Mesendoderm (in vitro differentiated cells): ENCODE measurements at regions not wholly inside any gene's neighbourhood (a gene's known extent, or its start where the extent isn't known, plus 50 kb on each side); places are given as distances from the start of the nearest gene placed in this dataset.

Source experiments
- DNase-seq: peaks from one replicate; pipeline ENCODE4 v3.0.0; 2013
- H2AK5ac ChIP-seq: 2 replicates; pipeline ENCODE4 v1.6.1; 2013; ENCODE audit warnings: low read length, inconsistent platforms
- H2BK120ac ChIP-seq: 2 replicates; pipeline ENCODE4 v1.6.1; 2013; ENCODE audit warnings: low read depth, mild to moderate bottlenecking, low read length, moderate library complexity, mixed read lengths
- H2BK15ac ChIP-seq: replicated peaks from 2 replicates; pipeline ENCODE4 v1.6.1; 2013; ENCODE audit warnings: low read depth, mild to moderate bottlenecking, moderate library complexity
- H2BK5ac ChIP-seq: 2 replicates; pipeline ENCODE4 v1.6.1; 2013; ENCODE audit warnings: low read length, inconsistent platforms
- H3K18ac ChIP-seq: 2 replicates; pipeline ENCODE4 v1.6.1; 2013; ENCODE audit warnings: mild to moderate bottlenecking, low read length, mixed read lengths
- H3K23ac ChIP-seq: one replicate; pipeline ENCODE4 v1.6.1; 2013; ENCODE audit warnings: low read length
- H3K27ac ChIP-seq: 2 replicates; pipeline ENCODE4 v1.5.1; 2013; ENCODE audit warnings: low read depth, mild to moderate bottlenecking, inconsistent platforms, low read length, moderate library complexity
- H3K27me3 ChIP-seq: 2 replicates; pipeline ENCODE4 v1.6.1; 2013; ENCODE audit warnings: low read length, control low read depth, mild to moderate bottlenecking, inconsistent platforms; ENCODE audit not compliant: insufficient read depth, poor library complexity
- H3K36me3 ChIP-seq: 2 replicates; pipeline ENCODE4 v1.6.1; 2013; ENCODE audit warnings: low read length, inconsistent platforms; ENCODE audit not compliant: control insufficient read depth, insufficient read depth
- H3K4ac ChIP-seq: one replicate; pipeline ENCODE4 v1.6.1; 2013; ENCODE audit warnings: low read depth, mild to moderate bottlenecking, low read length, moderate library complexity
- H3K4me1 ChIP-seq: 2 replicates; pipeline ENCODE4 v1.6.1; 2013; ENCODE audit warnings: low read depth, low read length, inconsistent platforms; ENCODE audit not compliant: control insufficient read depth
- H3K4me2 ChIP-seq: 2 replicates; pipeline ENCODE4 v1.6.1; 2013; ENCODE audit warnings: low read length
- H3K4me3 ChIP-seq: 2 replicates; pipeline ENCODE4 v1.5.1; 2013; ENCODE audit warnings: mild to moderate bottlenecking, low read length
- H3K56ac ChIP-seq: one replicate; pipeline ENCODE4 v1.6.1; 2013; ENCODE audit warnings: low read length
- H3K79me1 ChIP-seq: 2 replicates; pipeline ENCODE4 v1.6.1; 2013; ENCODE audit warnings: low read length, inconsistent platforms
- H3K79me2 ChIP-seq: 2 replicates; pipeline ENCODE4 v1.6.1; 2013; ENCODE audit warnings: mild to moderate bottlenecking, low read length; ENCODE audit not compliant: control insufficient read depth, insufficient read depth
- H3K9ac ChIP-seq: 2 replicates; pipeline ENCODE4 v1.6.1; 2013; ENCODE audit warnings: low read length, inconsistent platforms
- H4K5ac ChIP-seq: one replicate; pipeline ENCODE4 v1.6.1; 2013; ENCODE audit warnings: low read length
- H4K8ac ChIP-seq: one replicate; pipeline ENCODE4 v1.6.1; 2013; ENCODE audit warnings: low read depth, mild to moderate bottlenecking, control low read depth, low read length, moderate library complexity
- WGBS: extraction: QIAGEN DNeasy Blood & Tissue Kit; methylation state at CpG from one replicate; pipeline ENCODE4 v1.1.7; 2013; ENCODE audit warnings: low lambda C conversion rate, missing lambda C conversion rate; ENCODE audit not compliant: insufficient coverage; ENCODE audit errors: extremely low coverage; 5-methylcytosine and 5-hydroxymethylcytosine counted together

GRCh38 chr2:145016711-145017110 is 496.8 kb upstream of the ZEB2 start:
- Histone ChIP-seq H3K18ac (no peak overlapping the region), H3K27ac (no peak overlapping the region)

DNA sequence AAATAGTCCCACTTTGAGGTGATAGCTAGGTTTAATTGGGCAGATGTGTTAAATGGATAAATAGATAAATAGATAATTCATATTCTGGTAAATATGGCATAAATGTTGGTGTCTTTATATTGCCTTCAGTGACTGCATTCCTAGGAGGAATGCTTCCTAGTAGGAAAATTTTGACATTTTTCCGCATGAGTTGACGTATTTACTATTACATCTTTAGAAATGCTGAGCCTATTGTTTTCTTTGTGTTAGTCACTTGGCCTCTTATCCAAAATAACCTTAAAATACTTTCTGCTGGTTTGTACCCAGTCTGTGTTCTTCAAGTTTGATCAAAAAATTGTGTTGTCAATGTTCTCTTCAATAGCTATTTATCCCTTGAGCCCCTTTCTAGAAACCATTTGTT is 495.6 kb upstream of the ZEB2 start:
- Histone ChIP-seq H3K9ac (no peak overlapping the region), H2AK5ac (no peak overlapping the region), H3K27ac (no peak overlapping the region), H2BK120ac (no peak overlapping the region), H3K4ac (no peak overlapping the region), H3K79me1 (no peaks in the 10 kb centered on the region), H3K23ac (no peak overlapping the region), H3K56ac (no peak overlapping the region), H3K4me3 (no peak overlapping the region), H2BK5ac (no peak overlapping the region), H2BK15ac (no peak overlapping the region), H3K36me3 (no peaks in the 10 kb centered on the region), H4K8ac (no peak overlapping the region), H3K79me2 (no peaks in the 10 kb centered on the region), H3K27me3 (no peaks in the 10 kb centered on the region), H4K5ac (no peak overlapping the region), H3K4me2 (no peak overlapping the region), H3K4me1 (no peaks in the 10 kb centered on the region), H3K18ac (no peak overlapping the region)
- no peak for DNase-seq
- WGBS = no CpG with 5 or more reads among the region's 2 CpGs

More at GRCh38 chr2:145016711-145017110, 496.8 kb upstream of the ZEB2 start:
- H3K9ac ChIP-seq = no peak overlapping the region
- H3K4me2 ChIP-seq = no peak overlapping the region
- H2BK120ac ChIP-seq = no peak overlapping the region
- H3K79me1 ChIP-seq = no peaks in the 10 kb centered on the region
- no peak overlapping the region for H2BK15ac ChIP-seq
- no peak overlapping the region for H3K56ac ChIP-seq
- no peak for DNase-seq
- no peak overlapping the region for H2BK5ac ChIP-seq
- no peak overlapping the region for H4K5ac ChIP-seq
- H3K4me1 ChIP-seq = no peaks in the 10 kb centered on the region
- H3K27me3 ChIP-seq = no peaks in the 10 kb centered on the region
- no peak overlapping the region for H3K4ac ChIP-seq
- no peak overlapping the region for H3K4me3 ChIP-seq
- H3K36me3 ChIP-seq = no peaks in the 10 kb centered on the region
- H2AK5ac ChIP-seq = no peak overlapping the region
- no peak overlapping the region for H3K23ac ChIP-seq
- no peaks in the 10 kb centered on the region for H3K79me2 ChIP-seq
- no peak overlapping the region for H4K8ac ChIP-seq

GRCh38 chr2:145012806-145013205 is 492.9 kb upstream of the ZEB2 start:
- H3K79me1 ChIP-seq = no peaks in the 10 kb centered on the region
- no peak overlapping the region for H4K8ac ChIP-seq
- no peak overlapping the region for H3K4me2 ChIP-seq
- no peak overlapping the region for H2BK5ac ChIP-seq
- no peaks in the 10 kb centered on the region for H3K79me2 ChIP-seq
- H4K5ac ChIP-seq = no peak overlapping the region
- no peak overlapping the region for H2BK120ac ChIP-seq
- H2BK15ac ChIP-seq = no peak overlapping the region
- H3K9ac ChIP-seq = no peak overlapping the region
- no peaks in the 10 kb centered on the region for H3K4me1 ChIP-seq
- H3K56ac ChIP-seq = no peak overlapping the region
- no peak overlapping the region for H2AK5ac ChIP-seq
- no peak overlapping the region for H3K27ac ChIP-seq
- H3K4ac ChIP-seq = no peak overlapping the region
- no peak overlapping the region for H3K4me3 ChIP-seq
- no peak overlapping the region for H3K23ac ChIP-seq
- H3K36me3 ChIP-seq = no peaks in the 10 kb centered on the region
- DNase-seq = no peak
- no peak overlapping the region for H3K18ac ChIP-seq
- WGBS = no CpG with 5 or more reads among the region's 3 CpGs
- H3K27me3 ChIP-seq = no peaks in the 10 kb centered on the region

DNA sequence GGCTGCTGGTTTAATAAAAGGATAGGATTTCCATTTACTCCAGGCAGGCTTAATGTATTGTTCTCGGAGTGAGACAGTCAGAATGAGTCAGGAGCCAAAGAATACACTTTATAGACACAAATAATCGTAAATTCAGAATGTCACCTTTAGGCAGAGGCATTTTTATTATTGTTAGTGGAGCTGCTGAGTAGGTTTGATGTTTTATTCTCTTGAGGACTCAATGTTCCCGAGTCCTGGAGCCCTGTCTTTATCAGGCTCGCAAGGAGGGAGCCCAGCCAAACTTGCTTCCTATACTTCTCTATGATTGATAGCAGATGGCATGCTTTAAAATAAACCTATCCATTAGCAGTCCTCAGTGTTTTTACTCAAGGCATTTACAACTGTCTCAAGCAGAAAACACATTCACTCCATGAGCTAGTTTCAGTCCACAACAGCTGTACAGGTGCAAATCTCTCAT is 492.3 kb upstream of the ZEB2 start:
- Histone ChIP-seq H3K27me3 (no peaks in the 10 kb centered on the region), H3K9ac (no peak overlapping the region), H2AK5ac (no peak overlapping the region), H3K18ac (no peak overlapping the region), H2BK120ac (no peak overlapping the region), H3K56ac (no peak overlapping the region), H3K4me2 (no peak overlapping the region), H3K36me3 (no peaks in the 10 kb centered on the region), H4K8ac (no peak overlapping the region), H4K5ac (no peak overlapping the region), H2BK5ac (no peak overlapping the region), H3K4ac (no peak overlapping the region), H3K27ac (no peak overlapping the region), H2BK15ac (no peak overlapping the region), H3K79me1 (no peaks in the 10 kb centered on the region), H3K79me2 (no peaks in the 10 kb centered on the region), H3K4me3 (no peak overlapping the region), H3K4me1 (no peaks in the 10 kb centered on the region), H3K23ac (no peak overlapping the region)
- DNase-seq = no peak
- WGBS = no CpG with 5 or more reads among the region's 4 CpGs

DNA sequence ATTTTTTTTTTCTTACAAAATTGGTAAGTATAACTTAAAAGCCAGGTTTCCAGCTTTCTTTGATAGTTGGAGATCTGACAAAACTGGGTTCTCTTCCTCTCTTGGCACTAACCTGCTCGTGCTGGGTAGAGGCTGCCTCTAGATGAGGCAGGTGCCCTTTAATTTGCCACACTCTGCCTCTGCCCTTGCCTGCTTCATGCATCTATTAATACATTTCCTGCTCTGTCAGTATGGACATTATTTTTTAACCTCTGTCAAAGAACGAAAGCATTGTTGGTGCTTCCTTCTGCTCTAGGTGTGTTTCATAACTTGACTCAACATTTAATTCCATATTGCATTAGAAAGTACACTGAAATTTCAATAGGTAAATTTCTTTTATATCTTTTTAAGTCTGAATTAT is 490.7 kb upstream of the ZEB2 start:
- Histone ChIP-seq H3K27me3 (no peaks in the 10 kb centered on the region), H3K4ac (no peak overlapping the region), H2AK5ac (no peak overlapping the region), H2BK120ac (no peak overlapping the region), H2BK15ac (no peak overlapping the region), H4K5ac (no peak overlapping the region), H2BK5ac (no peak overlapping the region), H4K8ac (no peak overlapping the region), H3K4me3 (no peak overlapping the region), H3K23ac (no peak overlapping the region), H3K27ac (no peak overlapping the region), H3K56ac (no peak overlapping the region), H3K9ac (no peak overlapping the region), H3K4me1 (no peaks in the 10 kb centered on the region), H3K79me1 (no peaks in the 10 kb centered on the region), H3K18ac (no peak overlapping the region), H3K79me2 (no peaks in the 10 kb centered on the region), H3K36me3 (no peaks in the 10 kb centered on the region), H3K4me2 (no peak overlapping the region)
- no peak for DNase-seq
- WGBS = no CpG with 5 or more reads among the region's 2 CpGs

- Histone ChIP-seq H3K36me3 (no peaks in the 10 kb centered on the region), H3K56ac (no peak overlapping the region), H3K4me3 (no peak overlapping the region), H2AK5ac (no peak overlapping the region), H3K9ac (no peak overlapping the region), H4K8ac (no peak overlapping the region), H3K4me1 (no peaks in the 10 kb centered on the region), H2BK5ac (no peak overlapping the region), H2BK15ac (no peak overlapping the region), H3K4me2 (no peak overlapping the region), H3K79me1 (no peaks in the 10 kb centered on the region), H4K5ac (no peak overlapping the region), H3K79me2 (no peaks in the 10 kb centered on the region), H3K18ac (no peak overlapping the region), H2BK120ac (no peak overlapping the region), H3K23ac (no peak overlapping the region), H3K4ac (no peak overlapping the region), H3K27me3 (no peaks in the 10 kb centered on the region), H3K27ac (no peak overlapping the region)
- no peak for DNase-seq
Measured at GRCh38 chr2:145007960-145008263, 488.0 kb upstream of the ZEB2 start.
